Fibroblast of pulmonary artery (primary cell): ENCODE measurements at regions not wholly inside any gene's neighbourhood (a gene's known extent, or its start where the extent isn't known, plus 50 kb on each side); places are given as distances from the start of the nearest gene placed in this dataset.

Experiments
- DNase-seq: peaks from one replicate; pipeline ENCODE4 v3.0.0-alpha.2; 2010; ENCODE audit warnings: low read depth
- H3K4me3 ChIP-seq: replicated peaks from 2 replicates; pipeline ENCODE4 v1.5.1; 2011; ENCODE audit warnings: low read depth, mild to moderate bottlenecking, control low read depth, low read length, moderate library complexity
- TF ChIP-seq, protein P1 (sequence below): IDR thresholded peaks from 2 replicates; pipeline ENCODE4 v1.5.1; 2011; ENCODE audit warnings: mild to moderate bottlenecking, control low read depth, low read length, inconsistent platforms; ENCODE audit errors: missing control alignments

DNA sequence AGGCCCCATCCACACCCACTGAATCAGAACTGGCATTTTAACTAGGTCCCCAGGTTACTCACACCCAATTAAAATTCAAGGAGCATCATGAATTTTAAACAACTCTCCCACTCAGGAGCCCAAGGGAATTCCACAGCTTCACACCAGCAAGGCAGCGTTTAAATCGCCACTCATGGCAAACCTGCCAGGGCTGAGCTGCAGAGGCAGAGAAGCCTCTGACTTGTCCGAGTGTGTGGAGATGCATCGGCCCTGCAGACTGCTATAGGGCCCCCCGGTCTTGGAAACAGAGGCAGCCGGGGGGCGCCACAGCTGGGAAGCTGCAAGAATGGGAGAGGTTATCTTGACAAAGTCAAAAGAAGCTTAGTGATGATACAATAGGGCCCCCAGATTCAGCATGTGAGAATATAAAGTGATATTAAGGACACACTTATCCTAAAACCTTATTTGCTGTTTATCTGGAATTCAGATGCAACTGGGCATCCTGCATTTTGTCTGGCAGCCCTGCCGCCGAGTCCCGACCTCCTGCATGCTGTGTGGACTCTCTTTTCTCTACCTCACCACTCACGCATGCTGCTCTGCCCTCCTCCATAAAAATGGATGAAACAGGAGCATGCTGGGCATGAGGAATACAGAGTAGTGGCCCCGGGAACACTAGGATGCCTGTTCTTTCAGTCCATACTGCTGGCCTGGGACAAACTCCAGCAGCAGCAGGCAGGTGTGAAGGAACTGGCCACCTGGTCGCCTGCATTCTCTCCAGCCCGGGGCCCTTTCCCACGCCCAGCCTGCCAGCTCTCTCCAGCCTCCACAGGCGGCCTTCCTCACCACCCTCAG is 126.1 kb downstream of the PXDC1 start:
- no peak overlapping the region for H3K4me3 ChIP-seq

DNA sequence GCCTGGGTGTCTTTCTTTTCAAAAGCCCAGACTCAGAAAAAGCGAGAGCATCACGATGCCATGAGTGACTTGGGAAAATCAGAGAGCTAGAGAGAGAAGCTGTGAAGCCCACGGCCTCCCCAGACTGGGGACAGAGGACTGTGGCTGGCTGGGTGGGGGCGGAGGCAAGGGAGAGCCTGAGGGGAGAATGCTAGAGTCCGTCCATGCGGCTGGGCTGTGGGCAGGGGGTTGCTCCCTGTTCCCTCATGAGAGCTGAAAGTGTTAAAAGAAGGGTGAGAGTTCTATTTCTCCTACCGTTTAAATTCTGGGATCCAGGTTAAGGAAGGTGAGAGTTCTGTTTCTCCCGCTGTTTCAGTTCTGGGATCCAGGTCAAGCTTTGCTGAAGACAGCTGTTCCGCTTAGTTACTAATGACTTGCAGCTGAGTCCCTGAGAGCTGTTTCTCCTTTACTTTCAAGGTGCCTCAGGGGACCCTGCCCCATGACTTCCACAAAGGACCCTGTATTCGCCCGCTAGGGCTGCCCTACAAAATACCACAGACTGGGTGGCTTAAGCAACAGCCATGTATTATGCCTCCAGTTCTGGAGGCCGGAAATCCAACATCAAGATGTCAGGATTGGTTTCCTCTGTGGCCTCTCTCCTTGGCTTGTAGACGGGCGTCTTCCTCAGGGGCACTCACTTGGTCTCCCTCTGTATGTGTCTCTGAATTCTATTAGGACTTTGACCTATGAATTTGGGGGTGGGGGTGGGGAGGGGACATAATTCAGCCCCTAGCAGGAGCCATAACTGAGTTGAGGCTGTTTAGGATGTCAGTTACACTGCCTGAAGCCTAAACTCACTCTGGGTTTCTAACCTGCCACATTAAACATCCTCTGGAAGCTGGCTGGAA is 127.0 kb downstream of the PXDC1 start:
- H3K4me3 ChIP-seq = no peak overlapping the region
- no peak for DNase-seq
- TF ChIP-seq, protein P1, sequence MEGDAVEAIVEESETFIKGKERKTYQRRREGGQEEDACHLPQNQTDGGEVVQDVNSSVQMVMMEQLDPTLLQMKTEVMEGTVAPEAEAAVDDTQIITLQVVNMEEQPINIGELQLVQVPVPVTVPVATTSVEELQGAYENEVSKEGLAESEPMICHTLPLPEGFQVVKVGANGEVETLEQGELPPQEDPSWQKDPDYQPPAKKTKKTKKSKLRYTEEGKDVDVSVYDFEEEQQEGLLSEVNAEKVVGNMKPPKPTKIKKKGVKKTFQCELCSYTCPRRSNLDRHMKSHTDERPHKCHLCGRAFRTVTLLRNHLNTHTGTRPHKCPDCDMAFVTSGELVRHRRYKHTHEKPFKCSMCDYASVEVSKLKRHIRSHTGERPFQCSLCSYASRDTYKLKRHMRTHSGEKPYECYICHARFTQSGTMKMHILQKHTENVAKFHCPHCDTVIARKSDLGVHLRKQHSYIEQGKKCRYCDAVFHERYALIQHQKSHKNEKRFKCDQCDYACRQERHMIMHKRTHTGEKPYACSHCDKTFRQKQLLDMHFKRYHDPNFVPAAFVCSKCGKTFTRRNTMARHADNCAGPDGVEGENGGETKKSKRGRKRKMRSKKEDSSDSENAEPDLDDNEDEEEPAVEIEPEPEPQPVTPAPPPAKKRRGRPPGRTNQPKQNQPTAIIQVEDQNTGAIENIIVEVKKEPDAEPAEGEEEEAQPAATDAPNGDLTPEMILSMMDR = no peak

More for the DNA sequence above, 126.1 kb downstream of the PXDC1 start:
- TF ChIP-seq, protein P1 = no peak
- DNase-seq = no peak

DNA sequence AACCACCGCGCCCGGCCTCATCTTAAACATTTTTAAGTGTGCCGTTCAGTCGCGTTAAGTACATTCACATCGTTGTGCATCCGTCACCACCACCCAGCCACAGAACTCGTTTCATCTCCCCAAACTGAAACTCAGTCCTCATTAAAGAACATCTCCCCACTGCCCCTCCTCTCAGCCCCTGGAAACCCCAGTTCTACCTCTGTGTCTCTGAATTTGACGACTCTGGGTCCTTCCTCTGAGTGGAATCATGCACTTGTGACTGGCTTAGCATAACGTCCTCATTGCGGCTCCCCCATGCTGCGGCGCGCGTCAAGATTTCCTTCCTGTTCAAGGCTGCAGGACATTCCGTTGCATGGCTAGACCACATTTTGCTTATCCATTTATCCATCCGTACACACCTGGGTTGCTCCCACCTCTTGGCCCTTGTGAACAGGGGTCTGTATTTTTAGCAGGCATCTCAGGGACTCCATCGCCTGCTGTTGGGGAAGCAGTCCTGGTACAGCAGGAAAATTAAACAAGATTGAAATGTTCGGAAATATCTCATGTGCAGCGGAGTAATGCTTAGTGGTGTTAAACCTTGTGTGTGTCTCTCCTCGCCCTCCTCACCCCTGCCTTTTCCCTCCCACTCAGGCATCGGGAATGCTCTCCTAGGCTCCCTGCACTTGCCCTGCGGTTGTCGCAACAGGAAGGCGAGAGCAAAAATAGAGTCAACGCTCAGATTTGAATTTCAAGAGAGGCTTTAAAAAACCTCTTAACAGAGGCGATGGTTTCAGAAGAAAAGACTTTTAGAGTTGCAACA is 127.9 kb downstream of the PXDC1 start:
- DNase-seq = no peak
- no peak overlapping the region for H3K4me3 ChIP-seq
- TF ChIP-seq, protein P1 = no peak

DNA sequence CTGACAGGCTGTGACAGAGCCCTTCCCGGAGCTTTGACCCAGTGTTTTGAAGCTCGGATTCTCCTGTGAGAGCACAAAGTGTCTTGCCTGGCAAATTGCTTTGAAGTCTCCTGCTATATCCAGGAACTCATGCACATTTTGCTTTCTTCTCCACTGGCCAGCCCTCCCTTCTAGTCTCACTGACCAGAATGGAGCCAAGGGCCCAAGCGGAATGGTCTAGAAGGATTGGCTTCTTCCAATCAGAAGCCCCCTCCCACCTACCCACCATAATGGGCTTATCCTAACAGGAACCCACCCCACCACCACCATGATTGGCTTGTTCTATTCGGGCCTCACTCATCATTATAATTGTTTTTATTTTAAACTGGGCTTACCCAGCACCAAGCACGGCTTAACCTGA is 130.1 kb downstream of the PXDC1 start:
- TF ChIP-seq, protein P1 = no peak
- no peak for DNase-seq
- no peak overlapping the region for H3K4me3 ChIP-seq

DNA sequence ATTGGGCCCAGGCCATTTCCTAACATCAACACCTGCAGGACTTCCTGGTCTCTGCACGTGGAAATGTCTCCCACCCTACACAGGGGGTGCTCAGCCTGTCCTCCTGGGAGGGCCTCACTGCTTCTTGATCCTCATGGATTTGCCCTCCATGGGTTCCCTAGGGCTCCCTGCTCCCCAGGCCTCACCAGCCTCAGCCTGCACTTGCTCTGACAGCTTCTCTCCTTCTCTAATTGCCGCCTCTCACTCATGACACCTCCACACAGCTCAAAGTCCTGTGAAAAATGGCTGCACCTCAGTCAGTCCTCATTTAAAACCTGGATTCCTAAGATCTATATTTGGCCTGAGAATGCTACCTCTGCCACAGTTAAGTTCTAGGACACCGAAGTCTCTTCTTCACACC is 130.6 kb downstream of the PXDC1 start:
- H3K4me3 ChIP-seq = no peak overlapping the region
- TF ChIP-seq, protein P1 = no peak
- no peak for DNase-seq

DNA sequence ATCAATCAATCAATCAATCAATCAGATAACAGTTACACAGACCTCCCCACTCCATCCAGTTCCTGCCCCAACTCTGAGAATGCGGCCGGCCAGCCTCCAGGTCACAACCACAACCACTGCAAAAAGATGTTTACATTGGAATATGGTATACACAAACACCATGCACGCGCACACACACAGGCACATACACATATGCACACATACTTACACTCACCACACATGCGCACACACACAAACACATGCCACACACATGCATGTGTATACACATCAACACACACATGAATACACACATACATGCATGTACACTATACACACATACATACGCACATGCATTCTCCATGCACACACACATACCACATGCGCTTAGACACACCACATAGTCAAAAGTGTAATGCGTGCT is 131.1 kb downstream of the PXDC1 start:
- H3K4me3 ChIP-seq = no peak overlapping the region
- no peak for DNase-seq
- TF ChIP-seq, protein P1 = no peak
